ENCODE measurements at regions not wholly inside any gene's neighbourhood (a gene's known extent, or its start where the extent isn't known, plus 50 kb on each side); places are given as distances from the start of the nearest gene placed in this dataset.

DNA sequence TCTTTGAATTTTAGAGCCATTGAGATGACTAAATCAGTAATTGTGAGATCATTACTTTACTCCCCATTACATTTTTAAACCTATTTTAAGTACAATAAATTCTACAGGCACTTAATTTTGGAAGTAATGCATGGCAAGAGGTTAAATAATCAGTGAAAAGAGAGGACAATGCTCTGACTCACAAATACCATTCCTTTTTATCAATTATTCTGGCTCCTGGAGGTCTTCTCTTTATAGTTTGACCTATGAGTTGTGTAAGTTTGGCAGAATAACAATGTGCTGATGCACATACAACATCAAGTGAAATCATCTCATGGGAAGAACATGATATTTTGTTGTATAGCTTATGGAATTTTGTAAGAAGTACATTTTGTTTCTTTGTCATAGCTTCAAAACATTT is 166.7 kb downstream of the TMTC3 start:
- TF ChIP-seq POLR2A (IDR thresholded peaks at IDR 0.05; ENCODE audit: low read depth, low read length) (no peak), CTCF (IDR thresholded peaks at IDR 0.05 in 2 of 3, conservative IDR thresholded peaks at IDR 0.05 in 1 of 3; ENCODE audit: control insufficient read depth in 2 of 3, extremely low read depth in 1 of 3, insufficient read depth in 1 of 3, low read depth in 3 of 3, low read length in 3 of 3) (no peak), EZH2 (IDR thresholded peaks at IDR 0.05; ENCODE audit: borderline replicate concordance, control insufficient read depth, low read depth, low read length) (no peak)
- TF ChIP-seq, protein P1, sequence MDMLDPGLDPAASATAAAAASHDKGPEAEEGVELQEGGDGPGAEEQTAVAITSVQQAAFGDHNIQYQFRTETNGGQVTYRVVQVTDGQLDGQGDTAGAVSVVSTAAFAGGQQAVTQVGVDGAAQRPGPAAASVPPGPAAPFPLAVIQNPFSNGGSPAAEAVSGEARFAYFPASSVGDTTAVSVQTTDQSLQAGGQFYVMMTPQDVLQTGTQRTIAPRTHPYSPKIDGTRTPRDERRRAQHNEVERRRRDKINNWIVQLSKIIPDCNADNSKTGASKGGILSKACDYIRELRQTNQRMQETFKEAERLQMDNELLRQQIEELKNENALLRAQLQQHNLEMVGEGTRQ (IDR thresholded peaks at IDR 0.05; ENCODE audit: borderline replicate concordance, low read depth, low read length), result no peak
